PC-9 (cell line): ENCODE measurements at regions not wholly inside any gene's neighbourhood (a gene's known extent, or its start where the extent isn't known, plus 50 kb on each side); places are given as distances from the start of the nearest gene placed in this dataset.

Experiments
- CTCF ChIP-seq: fragments of 200-600 bp; sonication (generic); conservative IDR thresholded peaks from 2 replicates; pipeline ENCODE4 v1.6.1; 2017; ENCODE audit warnings: mixed run types, antibody characterized with exemption, mild to moderate bottlenecking, moderate library complexity
- EZH2 ChIP-seq: fragments of 200-600 bp; sonication (generic); IDR thresholded peaks from 2 replicates; pipeline ENCODE4 v1.8.0; 2017; ENCODE audit warnings: antibody characterized with exemption, low read depth

GRCh38 chr1:226479474-226479873 lies 69.1 kb upstream of the STUM start:
- TF ChIP-seq CTCF = no peak
- no peak for TF ChIP-seq EZH2
